HG03571 (cell line): ENCODE measurements at regions not wholly inside any gene's neighbourhood (a gene's known extent, or its start where the extent isn't known, plus 50 kb on each side); places are given as distances from the start of the nearest gene placed in this dataset.
"Not testable (repeated sequence)": the region's sequence is repeated elsewhere in the genome, so short reads cannot be mapped to it uniquely, and the experiment has no call there.

Experiments
- ATAC-seq: cut with Tn5 transposase; IDR thresholded peaks from one replicate; pipeline ENCODE4 v1.9.1; 2021; ENCODE audit not compliant: unreplicated experiment

DNA sequence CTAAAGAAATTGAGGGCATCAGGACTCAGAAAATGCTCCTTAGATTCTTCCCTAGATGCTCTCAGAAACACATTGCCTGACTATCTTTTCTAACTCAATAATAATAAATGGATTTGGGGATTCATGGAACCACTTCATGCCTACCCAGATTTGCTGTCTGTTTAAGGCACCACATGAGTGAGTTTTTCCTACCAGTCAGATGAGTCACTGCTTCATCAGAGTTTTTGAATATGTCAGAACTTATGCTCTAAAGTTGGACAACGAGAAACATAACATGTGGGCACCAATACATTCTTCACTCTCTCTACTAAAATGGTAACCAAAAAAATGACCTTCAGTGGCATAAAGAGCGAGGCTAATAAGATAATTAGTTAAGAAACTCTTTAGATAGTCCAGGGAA is 1135.1 kb downstream of the TUSC7 start:
- no peak for ATAC-seq

DNA sequence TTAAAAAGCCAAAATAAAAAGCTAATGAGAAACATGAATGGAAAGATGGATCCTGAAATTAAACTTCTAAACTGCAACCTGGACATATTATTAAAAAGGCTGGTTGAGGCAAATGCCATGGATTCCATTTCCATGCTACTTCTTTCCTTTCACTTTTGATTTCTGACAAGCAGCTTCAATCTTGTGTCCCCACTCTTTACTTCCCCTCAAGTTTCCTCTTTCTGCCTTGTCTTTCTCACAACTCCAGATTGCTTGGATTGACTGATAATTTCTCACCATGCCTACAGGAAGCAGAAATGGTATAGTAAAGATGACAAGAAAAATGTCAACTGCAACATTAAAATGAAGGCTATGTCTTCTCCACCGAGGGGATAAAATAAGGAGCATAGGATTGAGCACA is 1136.7 kb downstream of the TUSC7 start:
- no peak for ATAC-seq

DNA sequence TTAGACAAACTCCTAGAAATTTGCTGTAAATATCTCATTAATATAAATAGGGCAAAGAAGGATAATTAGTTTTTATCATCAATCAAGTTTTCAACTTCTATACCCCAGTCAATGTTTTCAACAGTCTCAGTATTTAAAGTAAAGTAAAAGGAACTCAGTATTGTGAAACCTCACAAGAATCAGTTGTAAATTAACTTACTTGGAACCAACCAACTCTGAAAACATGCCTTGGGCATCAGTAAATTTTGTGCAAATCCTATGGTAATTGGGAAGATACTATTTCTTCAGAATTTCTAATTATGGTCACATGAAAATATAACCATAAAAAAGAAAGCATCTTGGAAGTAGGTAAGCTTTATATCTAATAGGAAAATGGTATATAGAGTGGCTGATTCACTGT is 1139.0 kb downstream of the TUSC7 start:
- ATAC-seq, result no peak

DNA sequence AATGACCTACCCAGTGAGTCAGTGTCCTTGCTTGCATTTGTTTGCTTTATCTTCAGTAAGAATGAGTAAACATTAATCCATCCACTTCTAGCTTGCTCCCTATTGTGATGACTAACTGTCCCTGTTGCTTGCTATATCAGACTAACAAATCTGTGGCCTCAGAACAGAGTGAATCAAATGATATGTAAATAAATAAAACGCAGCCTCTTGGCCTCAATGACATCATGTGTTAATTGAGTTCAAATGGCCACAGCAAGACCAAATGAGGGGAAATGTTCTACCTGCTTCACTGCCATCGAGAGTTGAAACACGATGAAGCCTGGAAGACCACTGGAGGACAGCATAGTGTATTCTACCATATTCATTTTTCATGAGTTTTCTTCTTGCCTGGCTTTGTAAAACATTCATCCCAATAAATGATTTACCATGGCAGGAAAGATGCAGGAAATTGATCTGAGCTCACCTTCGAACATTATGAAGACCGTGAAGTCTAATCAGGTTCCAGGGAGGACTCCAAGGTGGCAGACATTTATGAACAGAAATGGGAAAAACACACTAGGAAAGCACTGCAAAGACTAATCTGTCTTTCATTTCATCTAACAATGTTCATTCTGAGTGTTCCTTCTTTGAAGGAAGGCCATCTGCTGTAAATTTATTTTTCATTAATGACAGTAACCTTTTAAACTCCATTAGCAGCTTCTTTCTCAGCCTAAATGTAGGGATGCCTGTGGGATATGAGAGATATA is 1144.5 kb downstream of the TUSC7 start:
- no peak for ATAC-seq

DNA sequence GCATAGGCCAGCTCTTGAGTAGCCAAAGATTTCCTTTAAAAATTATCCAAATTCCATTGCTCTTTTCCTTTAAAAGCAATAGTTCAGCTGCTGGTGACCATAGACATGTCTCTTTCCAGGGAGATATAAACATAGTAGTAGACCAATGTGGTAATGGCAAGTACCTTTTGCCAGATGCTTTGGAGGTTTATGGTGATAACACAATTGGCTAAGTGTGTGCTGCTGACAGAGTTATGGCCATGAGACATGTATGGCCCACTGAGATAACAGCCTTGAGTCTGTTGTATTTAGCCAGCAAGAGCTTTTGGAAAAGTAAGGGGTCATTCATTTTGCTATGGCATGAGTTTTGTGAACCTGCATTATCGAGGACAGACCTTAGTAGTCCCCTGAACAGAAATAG is 1146.8 kb downstream of the TUSC7 start:
- no peak for ATAC-seq

DNA sequence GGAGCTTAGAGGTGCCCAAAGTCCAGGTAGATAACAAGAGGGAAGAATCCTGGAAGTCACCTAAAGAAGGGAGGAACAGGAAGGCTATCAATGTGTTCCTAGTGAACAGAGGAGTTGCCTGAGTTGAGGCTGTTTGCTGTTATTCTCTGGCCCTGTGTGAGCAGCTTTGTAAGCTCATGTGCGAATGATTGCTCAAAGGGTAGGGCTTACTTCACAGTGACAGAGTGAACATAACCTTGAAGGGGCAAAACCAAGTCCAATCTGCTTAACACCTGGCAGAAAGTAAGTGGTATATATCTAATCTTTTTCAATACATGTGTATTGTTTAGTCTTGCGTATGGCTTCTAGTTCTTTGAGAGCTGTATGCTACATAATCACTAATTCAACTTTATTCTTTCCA is 1153.6 kb downstream of the TUSC7 start:
- no peak for ATAC-seq

DNA sequence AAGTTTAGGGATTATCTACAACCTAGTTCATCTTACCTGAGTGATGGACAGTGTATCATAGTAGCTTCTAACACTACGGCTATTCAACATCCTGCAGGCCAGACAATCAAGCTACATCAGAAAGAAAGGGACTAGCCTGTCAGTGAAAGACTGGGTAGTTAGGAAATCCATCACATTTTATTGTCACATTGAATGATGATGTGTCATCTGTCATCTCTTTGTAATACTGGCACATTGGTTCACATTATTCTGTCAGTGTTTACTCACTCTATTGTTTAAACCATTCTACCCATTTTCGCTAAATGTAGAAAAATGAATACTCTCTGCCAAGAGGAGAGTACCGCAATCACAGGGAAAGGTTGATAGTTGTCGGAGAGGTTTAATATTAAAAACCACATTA is 1155.8 kb downstream of the TUSC7 start:
- no peak for ATAC-seq

DNA sequence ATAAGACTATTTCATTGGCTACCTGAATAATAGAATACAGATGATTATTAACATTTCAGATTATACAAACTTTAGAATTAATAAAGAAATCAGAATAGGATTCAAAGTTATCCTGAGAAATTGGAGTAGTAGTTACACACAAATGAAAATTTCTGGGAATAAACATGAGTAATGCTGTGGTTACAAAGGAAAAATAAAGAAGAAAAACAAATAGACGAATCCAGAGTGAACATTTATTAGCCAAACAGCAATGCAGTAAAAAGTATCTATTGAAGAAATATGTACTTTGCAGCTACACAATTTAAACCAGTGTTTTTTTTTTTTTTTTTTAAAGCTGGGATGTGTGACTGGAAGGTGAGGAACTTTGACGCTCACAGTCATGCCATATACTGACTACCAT is 1159.2 kb downstream of the TUSC7 start:
- no peak for ATAC-seq

DNA sequence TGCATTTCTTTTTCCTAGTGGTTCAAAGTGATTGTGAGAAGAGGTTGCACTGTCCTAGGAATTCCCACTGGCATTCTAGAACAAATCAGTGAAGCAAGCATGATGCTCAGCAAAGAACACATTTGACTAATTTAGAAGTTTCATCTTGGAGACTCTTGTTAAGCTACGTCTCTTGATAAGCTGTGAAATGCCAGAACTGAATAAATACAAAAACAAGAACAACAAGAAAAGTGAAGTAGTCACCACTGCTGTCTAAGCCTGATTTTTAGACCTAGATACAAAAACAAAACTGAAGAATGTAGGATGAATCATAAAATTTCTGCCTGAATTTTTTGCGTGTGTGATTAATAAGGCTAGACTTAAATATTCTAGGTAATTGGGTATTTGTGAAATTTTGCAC is 1162.4 kb downstream of the TUSC7 start:
- ATAC-seq, result no peak

DNA sequence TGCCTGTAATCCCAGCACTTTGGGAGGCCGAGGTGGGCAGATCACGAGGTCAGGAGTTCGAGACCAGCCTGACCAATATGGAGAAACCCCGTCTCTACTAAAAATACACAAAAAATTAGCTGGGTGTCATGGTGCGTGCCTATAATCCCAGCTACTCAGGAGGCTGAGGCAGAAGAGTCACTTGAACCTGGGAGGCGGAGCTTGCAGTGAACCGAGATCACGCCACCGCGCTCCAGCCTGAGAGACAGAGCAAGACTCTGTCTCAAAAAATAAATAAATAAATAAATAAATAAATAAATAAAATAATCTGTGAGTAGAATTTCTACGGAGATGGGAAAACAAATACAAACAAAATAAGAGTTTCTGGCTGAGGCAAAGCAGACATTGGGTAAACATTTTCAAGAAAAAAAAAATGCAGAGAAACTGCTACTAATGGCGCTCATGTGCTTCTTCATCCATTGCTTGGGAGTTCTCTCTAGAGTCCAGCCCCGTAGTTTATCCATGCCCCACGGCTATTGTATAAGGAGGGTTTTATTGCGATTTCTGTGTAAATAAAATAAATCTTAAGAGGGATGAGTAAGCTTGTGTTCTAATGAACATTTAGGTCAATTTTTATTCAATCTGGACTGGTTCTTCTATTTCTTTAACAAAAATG is 1161.9 kb downstream of the IGSF11 start:
- ATAC-seq, result not testable (repeated sequence)

DNA sequence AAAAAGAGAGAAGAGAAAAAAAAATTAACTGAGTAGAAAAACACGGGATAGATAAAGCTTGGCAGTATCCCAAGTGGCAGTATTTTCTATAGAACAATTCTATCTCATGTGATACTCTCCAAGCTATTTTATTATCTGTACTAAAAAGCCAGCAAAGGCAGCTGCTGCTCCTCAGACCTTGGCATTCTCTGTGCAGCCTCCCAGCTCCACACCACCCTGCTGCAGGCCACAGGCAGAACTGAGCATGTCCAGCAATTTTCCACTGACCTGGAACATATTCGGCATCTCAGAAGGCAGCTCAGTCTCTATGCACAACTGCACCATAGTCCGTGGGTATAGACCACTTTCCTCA is 1161.4 kb downstream of the IGSF11 start:
- no peak for ATAC-seq

DNA sequence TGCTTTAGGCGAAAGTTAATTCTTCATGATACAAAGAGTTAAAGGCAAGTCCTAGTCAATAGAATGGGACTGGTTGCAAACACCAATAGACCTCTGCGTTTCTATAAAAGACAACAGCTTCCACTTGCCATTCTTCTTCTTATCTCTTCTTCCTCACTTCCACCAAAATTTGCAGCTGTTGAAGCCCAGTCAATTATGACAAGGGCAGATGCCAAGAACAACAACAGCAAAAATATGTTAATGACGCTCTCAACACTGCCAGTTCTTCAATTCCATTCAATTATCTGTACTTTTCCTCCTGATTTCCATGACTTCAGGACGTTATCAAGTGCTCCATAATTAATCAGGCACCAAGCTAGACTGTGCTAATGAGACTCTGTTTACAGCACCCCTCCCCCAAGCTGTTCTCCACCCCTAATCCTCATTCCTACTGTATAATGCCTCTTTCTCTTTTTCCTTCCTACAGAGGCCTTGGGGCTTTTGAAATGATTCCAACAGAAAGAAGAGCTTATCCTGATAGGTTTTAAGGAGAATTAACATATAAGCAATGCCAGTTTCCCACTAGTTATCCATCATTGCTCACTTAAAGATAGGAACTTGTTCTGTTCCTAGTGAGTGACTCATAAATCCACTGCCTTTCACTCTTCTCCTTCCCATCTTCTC is 1160.5 kb downstream of the IGSF11 start:
- ATAC-seq, result no peak

DNA sequence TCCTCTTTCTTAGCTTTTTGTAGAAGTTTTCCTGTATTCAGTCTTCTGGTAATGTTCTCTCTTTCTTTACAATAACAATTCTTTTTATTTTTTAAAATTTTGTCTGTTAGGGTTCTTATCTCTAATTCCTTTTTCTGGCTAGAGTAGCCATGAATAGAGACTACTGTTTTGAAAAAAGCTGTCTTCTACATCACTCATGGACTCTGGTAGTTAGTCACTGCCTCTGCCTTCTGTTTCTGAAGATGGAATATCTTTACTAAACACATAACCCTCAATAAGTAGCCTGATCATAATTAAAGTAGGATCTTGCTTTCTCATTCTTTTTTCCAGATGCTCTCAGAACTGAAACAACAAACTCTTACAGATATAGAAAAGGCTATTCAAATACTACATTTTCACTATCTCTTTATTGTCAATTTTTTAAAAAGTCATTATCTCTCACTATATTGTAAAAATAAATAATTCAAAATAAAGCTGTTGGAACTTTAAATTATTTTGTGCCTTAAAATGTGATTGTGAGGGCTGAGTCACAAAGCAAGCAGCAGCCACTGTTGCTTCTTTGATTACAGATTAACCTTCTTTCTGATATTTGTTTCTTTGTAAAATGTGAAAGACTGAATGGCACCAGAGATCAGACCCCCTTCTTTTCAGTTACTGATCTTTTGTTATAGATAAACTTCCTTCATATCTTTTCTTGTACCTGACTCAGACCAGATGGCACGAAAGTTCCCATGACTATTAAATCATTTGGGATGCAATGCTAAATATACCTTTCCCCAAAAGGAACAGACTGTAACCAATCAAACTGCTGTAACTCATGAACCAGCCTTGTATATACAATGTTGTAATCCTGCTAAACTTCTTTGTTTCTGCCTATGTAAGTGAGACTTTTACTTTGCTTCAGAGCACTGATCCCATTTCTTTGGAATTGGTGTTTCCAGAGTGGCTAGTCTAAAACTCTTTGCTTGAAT is 1159.5 kb downstream of the IGSF11 start:
- ATAC-seq, result no peak

DNA sequence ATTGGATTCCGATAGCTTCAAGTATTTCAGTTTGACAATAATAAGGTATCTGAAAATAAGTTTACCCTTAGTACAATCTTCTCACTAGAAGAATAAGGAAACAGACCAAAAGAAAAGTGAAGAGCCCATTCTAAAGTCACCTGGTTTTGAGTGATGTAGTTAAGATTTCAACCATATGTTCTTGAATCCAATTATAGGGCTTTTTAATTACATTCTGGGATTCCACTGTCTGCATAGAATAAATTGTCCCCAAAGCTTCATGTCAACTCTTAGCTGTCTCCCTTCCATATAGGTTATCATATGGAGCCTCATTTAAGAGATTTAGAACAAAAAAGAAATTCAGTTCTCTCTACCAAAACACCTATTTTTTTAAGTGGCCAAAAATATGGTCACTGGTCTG is 1158.8 kb downstream of the IGSF11 start:
- ATAC-seq, result no peak

DNA sequence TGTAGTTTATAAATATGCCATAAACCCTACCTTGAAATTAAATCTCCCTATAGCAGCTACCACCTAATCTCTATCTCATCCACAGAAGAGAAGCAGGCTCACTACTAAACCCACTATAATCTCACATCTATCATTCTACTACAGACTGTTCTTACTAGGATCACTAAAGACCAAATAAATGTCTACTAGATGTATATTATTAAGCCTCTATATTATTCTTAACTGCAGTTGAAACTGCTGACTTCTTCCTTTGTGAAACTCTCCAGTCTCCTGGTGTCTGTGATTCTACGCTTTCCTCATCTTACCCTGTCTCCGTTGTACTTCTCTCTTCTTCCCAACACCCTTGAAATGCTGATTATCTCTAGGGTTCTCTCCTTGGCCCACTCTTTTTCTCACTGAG is 1154.0 kb downstream of the IGSF11 start:
- no peak for ATAC-seq

DNA sequence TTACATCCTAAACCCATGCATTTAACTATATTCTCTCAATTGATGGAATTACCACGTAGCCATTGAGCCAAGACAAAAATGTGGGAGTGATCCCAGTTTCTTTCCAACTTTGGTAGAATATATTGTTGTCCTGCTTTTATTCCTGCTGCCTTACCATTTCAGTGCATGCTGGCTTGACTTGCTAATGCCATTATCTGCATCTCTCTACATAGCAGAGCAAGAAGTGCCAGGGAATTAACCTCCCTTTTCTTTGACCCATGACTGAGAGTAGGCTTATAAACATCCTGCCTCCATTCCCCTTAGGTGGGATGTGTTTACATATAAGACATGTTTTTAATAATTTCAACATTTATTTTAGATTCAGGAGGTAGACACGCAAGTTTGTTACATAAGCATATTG is 1153.4 kb downstream of the IGSF11 start:
- ATAC-seq, result no peak

DNA sequence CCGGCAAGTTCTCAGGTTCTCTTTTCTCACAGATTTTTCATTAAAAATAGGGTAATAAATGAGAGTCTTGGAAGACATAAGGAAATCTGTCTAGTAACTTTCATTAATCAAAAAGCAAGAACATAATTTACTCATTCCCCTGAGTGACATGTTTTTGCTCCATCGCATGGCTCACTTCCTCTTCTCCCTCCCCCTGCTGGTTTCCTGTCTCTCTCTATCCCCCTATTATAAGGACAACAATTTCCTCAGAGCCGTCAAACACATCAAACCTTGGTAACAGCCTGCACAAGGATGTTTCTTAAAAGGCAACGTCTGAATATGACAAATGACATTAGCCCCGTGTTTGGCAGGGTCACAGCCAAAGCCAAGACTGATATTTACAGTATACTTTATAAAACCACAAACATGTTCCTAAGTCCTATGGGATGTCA is 1149.6 kb downstream of the IGSF11 start:
- no peak for ATAC-seq

DNA sequence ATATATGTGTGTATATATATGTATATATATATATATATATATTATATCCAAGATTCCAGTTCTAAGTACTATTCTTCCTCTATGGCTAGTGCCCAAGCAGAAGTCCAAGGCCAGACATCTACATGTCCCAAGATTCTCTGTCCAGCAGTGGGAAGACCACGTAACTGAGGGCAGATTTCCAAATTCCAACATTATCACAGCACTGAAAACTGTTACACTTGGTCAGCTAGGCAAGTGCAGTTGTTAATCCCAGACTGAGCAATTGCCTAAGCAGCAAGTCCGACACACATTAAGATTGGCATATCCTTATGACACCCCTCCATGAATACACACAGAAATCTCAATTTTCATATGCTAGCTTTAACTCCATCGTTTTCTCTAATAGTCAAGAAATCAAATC is 1148.5 kb downstream of the IGSF11 start:
- no peak for ATAC-seq

DNA sequence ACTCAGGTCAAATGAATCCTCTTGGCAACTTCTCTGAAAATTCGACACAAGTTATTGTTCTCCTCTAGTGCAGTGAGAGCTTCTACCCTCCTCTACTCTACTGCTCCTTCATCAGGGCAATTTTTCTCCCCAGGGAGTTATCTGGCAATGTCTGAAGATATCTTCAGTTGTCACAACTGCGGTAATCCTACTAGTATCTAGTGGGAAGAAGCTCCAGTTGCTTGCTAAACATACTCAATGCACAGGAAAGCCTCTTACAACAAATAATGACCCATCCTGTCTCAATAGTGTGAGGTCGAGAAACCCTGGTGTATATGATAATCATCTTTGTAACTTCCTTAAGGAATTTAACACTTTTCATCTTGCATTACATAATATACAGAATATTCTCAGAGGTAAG is 1147.6 kb downstream of the IGSF11 start:
- ATAC-seq, result no peak

DNA sequence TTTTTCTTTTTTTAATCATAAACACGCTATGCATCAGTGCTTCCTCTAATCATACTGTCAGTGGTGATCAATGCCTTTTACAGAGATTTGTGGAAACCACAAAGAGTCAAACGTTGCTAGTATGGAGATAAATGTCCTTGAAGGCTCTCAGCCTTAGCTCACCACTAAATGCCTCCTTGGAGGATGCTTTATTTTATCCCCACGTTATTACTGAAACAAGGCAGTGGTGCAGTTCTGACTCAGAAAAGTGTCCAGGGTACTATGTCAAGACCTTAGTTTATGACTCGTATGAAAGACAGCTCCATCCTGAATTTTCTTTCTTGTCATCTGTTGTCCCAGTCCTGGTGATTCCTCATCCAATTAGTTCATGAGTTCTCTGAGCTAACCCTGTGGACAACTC is 1146.7 kb downstream of the IGSF11 start:
- no peak for ATAC-seq

DNA sequence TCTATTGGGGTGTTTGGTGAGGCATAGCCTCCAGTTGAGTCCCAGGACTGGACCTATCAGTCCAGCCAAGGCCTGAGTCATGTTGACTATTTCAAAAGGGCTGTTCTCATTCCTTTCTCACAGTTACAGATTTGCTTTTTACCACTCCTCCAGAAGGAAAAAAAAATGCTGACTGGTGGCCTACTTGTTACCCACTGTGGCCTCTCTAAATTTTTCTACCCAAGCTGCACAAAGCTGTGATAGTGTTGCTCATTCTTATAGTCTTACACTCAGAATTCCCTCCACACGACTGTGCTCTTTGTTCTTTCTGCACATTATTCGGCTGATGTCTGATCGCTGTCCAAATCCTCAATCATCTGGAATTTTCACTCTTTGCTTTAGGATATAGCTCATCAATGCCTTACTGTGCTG is 1142.2 kb downstream of the IGSF11 start:
- no peak for ATAC-seq
